GM12878 (cell line): ENCODE measurements at regions not wholly inside any gene's neighbourhood (a gene's known extent, or its start where the extent isn't known, plus 50 kb on each side); places are given as distances from the start of the nearest gene placed in this dataset.

ENCODE experiments used
- ESRRA ChIP-seq: IDR thresholded peaks from 2 replicates; pipeline ENCODE4 v1.6.1; 2012; ENCODE audit warnings: mild to moderate bottlenecking, low read length, improper control_type of control experiment
- EZH2 ChIP-seq: IDR thresholded peaks from 2 replicates; pipeline ENCODE4 v1.6.1; 2012; ENCODE audit warnings: low read depth, mild to moderate bottlenecking, control low read depth, inconsistent platforms, low read length, borderline replicate concordance; ENCODE audit not compliant: control insufficient read depth
- JUNB ChIP-seq: IDR thresholded peaks from 2 replicates; pipeline ENCODE4 v1.6.1; 2016; ENCODE audit warnings: antibody characterized with exemption, mild to moderate bottlenecking
- JUND ChIP-seq: IDR thresholded peaks from 2 replicates; pipeline ENCODE4 v1.6.1; 2012; ENCODE audit warnings: low read depth, mild to moderate bottlenecking, low read length, improper control_type of control experiment, moderate library complexity
- MEF2A ChIP-seq: IDR thresholded peaks from 2 replicates; pipeline ENCODE4 v1.6.1; 2011; ENCODE audit warnings: low read depth, mild to moderate bottlenecking, low read length, moderate library complexity; ENCODE audit not compliant: insufficient read depth
- MTA2 ChIP-seq: fragments of 450-650 bp; IDR thresholded peaks from 2 replicates; pipeline ENCODE4 v1.6.1; 2016; ENCODE audit warnings: low read depth, mild to moderate bottlenecking, moderate library complexity
- PAX5 ChIP-seq: IDR thresholded peaks from 2 replicates; pipeline ENCODE4 v1.6.1; 2011; ENCODE audit warnings: low read depth, low read length, borderline replicate concordance
- POLR2AphosphoS5 ChIP-seq: IDR thresholded peaks from 2 replicates; pipeline ENCODE4 v1.6.1; 2011; ENCODE audit warnings: mild to moderate bottlenecking, low read length, inconsistent platforms
- POU2F2 ChIP-seq: IDR thresholded peaks from 3 replicates; pipeline ENCODE4 v1.6.1; 2011; ENCODE audit warnings: low read depth, mild to moderate bottlenecking, low read length, borderline replicate concordance
- SREBF1 ChIP-seq: IDR thresholded peaks from 2 replicates; pipeline ENCODE4 v1.6.1; 2012; ENCODE audit warnings: mild to moderate bottlenecking, low read length
- SRF ChIP-seq, 2 experiments: IDR thresholded peaks; 2 replicates each; pipeline ENCODE4 v1.6.1; 2011; ENCODE audit warnings: low read depth in 2 of 2, low read length in 2 of 2, mild to moderate bottlenecking in 1 of 2, moderate library complexity in 1 of 2
- ZNF207 ChIP-seq: fragments of 450-650 bp; IDR thresholded peaks from 2 replicates; pipeline ENCODE4 v1.6.1; 2014; ENCODE audit warnings: antibody characterized with exemption, mild to moderate bottlenecking, borderline replicate concordance
- TF ChIP-seq, protein P1 (sequence below): fragments of 450-650 bp; formaldehyde crosslinking; IDR thresholded peaks from 2 replicates; pipeline ENCODE4 v1.5.0; 2022; ENCODE audit warnings: mild to moderate bottlenecking, missing genetic modification characterization
- TF ChIP-seq, protein P2 (sequence below): IDR thresholded peaks from 2 replicates; pipeline ENCODE4 v1.6.1; 2012; ENCODE audit warnings: low read length, inconsistent platforms

DNA sequence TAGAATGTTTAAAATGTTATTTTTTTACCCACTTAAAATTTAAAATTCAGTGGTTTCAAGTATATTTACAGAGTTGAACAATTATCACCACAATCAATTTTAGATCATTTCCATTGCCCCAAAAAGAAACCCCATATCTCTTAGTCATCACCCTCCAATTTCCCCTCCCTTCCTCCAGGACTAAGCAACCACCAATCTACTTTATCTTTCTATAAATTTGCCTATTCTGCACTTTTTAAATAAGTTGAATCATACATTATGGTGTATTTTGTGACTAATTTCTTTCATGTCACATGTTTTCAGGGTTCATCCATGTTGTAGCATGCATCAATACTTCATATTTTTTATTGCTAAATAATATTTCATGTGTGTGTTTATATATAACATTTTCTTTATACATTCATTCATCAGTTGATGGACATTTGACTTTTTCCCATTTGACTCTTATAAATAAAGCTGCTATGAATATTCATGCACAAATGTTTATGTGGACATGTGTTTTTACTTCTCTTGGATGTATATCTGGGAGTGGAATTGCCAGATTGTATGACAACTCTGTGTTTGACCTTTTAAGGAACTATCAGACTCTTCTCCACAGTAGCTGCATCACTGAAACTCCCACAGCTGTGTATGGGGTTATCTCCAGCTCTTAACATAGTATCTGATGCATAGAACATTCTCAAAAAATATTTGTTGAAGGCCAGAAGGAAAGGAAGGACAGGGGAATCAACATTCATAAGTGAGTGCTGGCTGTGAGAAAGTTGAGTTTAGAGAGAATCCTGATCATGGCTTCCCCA lies 107.8 kb upstream of the OXGR1 start (continued):
- TF ChIP-seq, protein P1, sequence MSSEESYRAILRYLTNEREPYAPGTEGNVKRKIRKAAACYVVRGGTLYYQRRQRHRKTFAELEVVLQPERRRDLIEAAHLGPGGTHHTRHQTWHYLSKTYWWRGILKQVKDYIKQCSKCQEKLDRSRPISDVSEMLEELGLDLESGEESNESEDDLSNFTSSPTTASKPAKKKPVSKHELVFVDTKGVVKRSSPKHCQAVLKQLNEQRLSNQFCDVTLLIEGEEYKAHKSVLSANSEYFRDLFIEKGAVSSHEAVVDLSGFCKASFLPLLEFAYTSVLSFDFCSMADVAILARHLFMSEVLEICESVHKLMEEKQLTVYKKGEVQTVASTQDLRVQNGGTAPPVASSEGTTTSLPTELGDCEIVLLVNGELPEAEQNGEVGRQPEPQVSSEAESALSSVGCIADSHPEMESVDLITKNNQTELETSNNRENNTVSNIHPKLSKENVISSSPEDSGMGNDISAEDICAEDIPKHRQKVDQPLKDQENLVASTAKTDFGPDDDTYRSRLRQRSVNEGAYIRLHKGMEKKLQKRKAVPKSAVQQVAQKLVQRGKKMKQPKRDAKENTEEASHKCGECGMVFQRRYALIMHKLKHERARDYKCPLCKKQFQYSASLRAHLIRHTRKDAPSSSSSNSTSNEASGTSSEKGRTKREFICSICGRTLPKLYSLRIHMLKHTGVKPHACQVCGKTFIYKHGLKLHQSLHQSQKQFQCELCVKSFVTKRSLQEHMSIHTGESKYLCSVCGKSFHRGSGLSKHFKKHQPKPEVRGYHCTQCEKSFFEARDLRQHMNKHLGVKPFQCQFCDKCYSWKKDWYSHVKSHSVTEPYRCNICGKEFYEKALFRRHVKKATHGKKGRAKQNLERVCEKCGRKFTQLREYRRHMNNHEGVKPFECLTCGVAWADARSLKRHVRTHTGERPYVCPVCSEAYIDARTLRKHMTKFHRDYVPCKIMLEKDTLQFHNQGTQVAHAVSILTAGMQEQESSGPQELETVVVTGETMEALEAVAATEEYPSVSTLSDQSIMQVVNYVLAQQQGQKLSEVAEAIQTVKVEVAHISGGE (CRISPR knock-in tag), result no peak
- TF ChIP-seq POLR2AphosphoS5 (no peak), ESRRA (no peak), PAX5 (no peak), SREBF1 (no peak), ZNF207 (no peak), MTA2 (no peak), EZH2 (no peak), SRF (IDR thresholded peaks at IDR 0.05; ENCODE audit: low read depth in 2 of 2, low read length in 2 of 2) (no peak), MEF2A (no peak), JUNB (no peak), JUND (no peak), POU2F2 (no peak)
- TF ChIP-seq, protein P2, sequence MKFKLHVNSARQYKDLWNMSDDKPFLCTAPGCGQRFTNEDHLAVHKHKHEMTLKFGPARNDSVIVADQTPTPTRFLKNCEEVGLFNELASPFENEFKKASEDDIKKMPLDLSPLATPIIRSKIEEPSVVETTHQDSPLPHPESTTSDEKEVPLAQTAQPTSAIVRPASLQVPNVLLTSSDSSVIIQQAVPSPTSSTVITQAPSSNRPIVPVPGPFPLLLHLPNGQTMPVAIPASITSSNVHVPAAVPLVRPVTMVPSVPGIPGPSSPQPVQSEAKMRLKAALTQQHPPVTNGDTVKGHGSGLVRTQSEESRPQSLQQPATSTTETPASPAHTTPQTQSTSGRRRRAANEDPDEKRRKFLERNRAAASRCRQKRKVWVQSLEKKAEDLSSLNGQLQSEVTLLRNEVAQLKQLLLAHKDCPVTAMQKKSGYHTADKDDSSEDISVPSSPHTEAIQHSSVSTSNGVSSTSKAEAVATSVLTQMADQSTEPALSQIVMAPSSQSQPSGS, result no peak
